Calu3 (cell line): ENCODE measurements at regions not wholly inside any gene's neighbourhood (a gene's known extent, or its start where the extent isn't known, plus 50 kb on each side); places are given as distances from the start of the nearest gene placed in this dataset.

ENCODE experiments used
- BruUV-seq: library from RNA; stranded (reverse); fragments of 400-500 nt; replicated peaks from 2 replicates; lab custom pipeline; 2021; lab: Mats Ljungman, UMichigan
- CTCF ChIA-PET: fragments of 300-600 bp; sonication (Branson Sonifier 250); formaldehyde crosslinking; loops from one replicate; lab custom pipeline; 2022; ENCODE audit warnings: antibody characterized with exemption; lab: Charles Lee
- DNase-seq: peaks from one replicate; pipeline ENCODE4 v3.0.0; 2022
- H3K27ac Mint-ChIP-seq: one replicate; pipeline ENCODE4 v1.8.0; 2022; ENCODE audit warnings: mixed read lengths; ENCODE audit not compliant: unreplicated experiment
- H3K27me3 Mint-ChIP-seq: one replicate; pipeline ENCODE4 v1.8.0; 2022; ENCODE audit warnings: mixed read lengths; ENCODE audit not compliant: unreplicated experiment
- H3K36me3 Mint-ChIP-seq: one replicate; pipeline ENCODE4 v1.8.0; 2022; ENCODE audit warnings: mild to moderate bottlenecking, moderate library complexity, mixed read lengths; ENCODE audit not compliant: insufficient read depth, unreplicated experiment
- H3K4me1 Mint-ChIP-seq: one replicate; pipeline ENCODE4 v1.8.0; 2022; ENCODE audit warnings: mild to moderate bottlenecking, low read depth, mixed read lengths; ENCODE audit not compliant: unreplicated experiment
- H3K4me3 Mint-ChIP-seq: one replicate; pipeline ENCODE4 v1.8.0; 2022; ENCODE audit warnings: mild to moderate bottlenecking, low read depth, moderate library complexity, mixed read lengths; ENCODE audit not compliant: unreplicated experiment
- H3K9me3 Mint-ChIP-seq: one replicate; pipeline ENCODE4 v1.8.0; 2022; ENCODE audit warnings: low read depth, mixed read lengths; ENCODE audit not compliant: unreplicated experiment
- CTCF ChIP-seq: fragments of 200-600 bp; IDR thresholded peaks from one replicate; pipeline ENCODE4 v1.8.0; 2022; ENCODE audit warnings: antibody characterized with exemption; ENCODE audit not compliant: unreplicated experiment
- intact Hi-C: fragments of 100-400 bp; cut with micrococcal nuclease; formaldehyde crosslinking; loops from one replicate; pipeline ENCODE4 v1.10.0; 2022; ENCODE audit not compliant: unreplicated experiment

- H3K4me1 Mint-ChIP-seq: no peaks in the 10 kb centered on the region
- TF ChIP-seq CTCF: no peak
- no peak overlapping the region for H3K27ac Mint-ChIP-seq
- intact Hi-C loops: no loop called here
- no peaks in the 10 kb centered on the region for H3K36me3 Mint-ChIP-seq
- no peaks in the 10 kb centered on the region for H3K9me3 Mint-ChIP-seq
- no peak overlapping the region for H3K4me3 Mint-ChIP-seq
- BruUV-seq: no TSS peak
- H3K27me3 Mint-ChIP-seq: peaks cover 38% of the 10 kb centered on the region
- no peak for DNase-seq
- CTCF ChIA-PET: no interaction called here
Measured at GRCh38 chr5:66454186-66455078, 141.8 kb upstream of the MAST4 start.

- CTCF ChIA-PET: interaction anchor here (0.7 kb wide), 1 partner anchor 35 kb away, joined by 3 read pairs; no protein-coding TSS in a partner anchor
- peaks cover 48% of the 10 kb centered on the region for H3K27me3 Mint-ChIP-seq
- intact Hi-C loops: no loop called here
- H3K4me3 Mint-ChIP-seq: no peak overlapping the region
- no peaks in the 10 kb centered on the region for H3K9me3 Mint-ChIP-seq
- no peak overlapping the region for H3K27ac Mint-ChIP-seq
- no peaks in the 10 kb centered on the region for H3K36me3 Mint-ChIP-seq
- BruUV-seq: no TSS peak
- no peak for TF ChIP-seq CTCF
- H3K4me1 Mint-ChIP-seq: no peaks in the 10 kb centered on the region
- no peak for DNase-seq
Measured at GRCh38 chr5:66459728-66460127, 136.5 kb upstream of the MAST4 start.

- CTCF ChIA-PET: no interaction called here
- intact Hi-C loops: no loop called here
Measured at GRCh38 chr5:66467564-66467963, 128.6 kb upstream of the MAST4 start.

DNA sequence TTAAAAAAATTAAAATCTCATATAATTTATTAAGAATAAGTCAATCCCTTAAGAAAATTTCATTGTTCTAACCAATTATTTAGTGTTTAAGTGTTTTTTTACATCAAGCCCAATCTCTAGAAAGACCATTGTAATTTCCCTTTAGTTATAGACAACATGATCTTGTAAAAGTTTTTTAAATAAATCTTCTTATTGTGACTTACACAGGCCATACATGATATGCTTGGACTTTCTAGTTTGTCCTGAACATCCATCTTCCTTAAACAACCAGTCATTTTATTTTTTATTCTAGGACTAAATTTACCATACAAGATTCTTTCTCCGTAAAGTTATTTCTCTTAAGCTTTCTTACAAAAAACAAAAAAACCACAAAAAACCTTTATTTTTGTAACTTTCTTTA is 126.5 kb upstream of the MAST4 start:
- DNase-seq: no peak
- no peak for TF ChIP-seq CTCF
- CTCF ChIA-PET: no interaction called here
- intact Hi-C loops: no loop called here
- Mint-ChIP-seq H3K4me1 (no peaks in the 10 kb centered on the region), H3K36me3 (no peaks in the 10 kb centered on the region), H3K27me3 (peaks cover 9% of the 10 kb centered on the region), H3K4me3 (no peak overlapping the region), H3K27ac (no peak overlapping the region), H3K9me3 (no peaks in the 10 kb centered on the region)
- no TSS peak for BruUV-seq

More at GRCh38 chr5:66467564-66467963, 128.6 kb upstream of the MAST4 start:
- Mint-ChIP-seq H3K9me3 (no peaks in the 10 kb centered on the region), H3K27ac (no peak overlapping the region), H3K27me3 (peaks cover 12% of the 10 kb centered on the region), H3K4me1 (no peaks in the 10 kb centered on the region), H3K4me3 (no peak overlapping the region), H3K36me3 (no peaks in the 10 kb centered on the region)
- TF ChIP-seq CTCF: no peak
- no peak for DNase-seq
- no TSS peak for BruUV-seq
